ENCODE measurements at regions not wholly inside any gene's neighbourhood (a gene's known extent, or its start where the extent isn't known, plus 50 kb on each side); places are given as distances from the start of the nearest gene placed in this dataset.

GRCh38 chr7:12127455-12127854 is 83.6 kb upstream of the TMEM106B start:
- TF ChIP-seq EZH2phosphoT487 (IDR thresholded peaks at IDR 0.05; ENCODE audit: low read length) (no peak), CTCF (IDR thresholded peaks at IDR 0.05; ENCODE audit: low read length) (no peak), EZH2 (optimal IDR thresholded peaks at IDR 0.05; ENCODE audit: low read depth, low read length) (no peak)
- Histone ChIP-seq H2AFZ (ENCODE audit: low read length) (no peak overlapping the region), H3K36me3 (replicated peaks; ENCODE audit: insufficient read depth, low read length) (no peaks in the 10 kb centered on the region), H3K9me2 (replicated peaks; ENCODE audit: insufficient read depth, low read length) (no peaks in the 10 kb centered on the region), H4K20me1 (ENCODE audit: insufficient read depth, low read length) (no peaks in the 10 kb centered on the region; the same call in 1 of the 2 replicates), H3F3A (ENCODE audit: insufficient read depth, low read length) (no peaks in the 10 kb centered on the region), H3K9ac (ENCODE audit: low read length) (no peak overlapping the region), H3K27ac (ENCODE audit: low read length) (no peak overlapping the region), H3K9me3 (replicated peaks; ENCODE audit: insufficient read depth, low read length) (no peaks in the 10 kb centered on the region), H3K4me2 (ENCODE audit: low read depth, low read length) (no peak overlapping the region), H3K79me2 (ENCODE audit: low read length) (no peaks in the 10 kb centered on the region), H3K4me1 (ENCODE audit: low read length) (no peaks in the 10 kb centered on the region), H3K4me3 (ENCODE audit: low read length) (no peak overlapping the region), H3K27me3 (replicated peaks; ENCODE audit: insufficient read depth, low read length) (no peaks in the 10 kb centered on the region)
- no peak for DNase-seq

- no peak for TF ChIP-seq EZH2phosphoT487 (IDR thresholded peaks at IDR 0.05; ENCODE audit: low read length)
- no peak for TF ChIP-seq EZH2 (optimal IDR thresholded peaks at IDR 0.05; ENCODE audit: low read depth, low read length)
- TF ChIP-seq CTCF (IDR thresholded peaks at IDR 0.05; ENCODE audit: low read length): no peak
- Histone ChIP-seq H3K4me3 (ENCODE audit: low read length) (no peak overlapping the region), H3F3A (ENCODE audit: insufficient read depth, low read length) (no peaks in the 10 kb centered on the region), H3K9me3 (replicated peaks; ENCODE audit: insufficient read depth, low read length) (no peaks in the 10 kb centered on the region), H3K9me2 (replicated peaks; ENCODE audit: insufficient read depth, low read length) (no peaks in the 10 kb centered on the region), H3K4me2 (ENCODE audit: low read depth, low read length) (no peak overlapping the region), H3K36me3 (replicated peaks; ENCODE audit: insufficient read depth, low read length) (no peaks in the 10 kb centered on the region), H3K4me1 (ENCODE audit: low read length) (no peaks in the 10 kb centered on the region), H3K27ac (ENCODE audit: low read length) (no peak overlapping the region), H3K27me3 (replicated peaks; ENCODE audit: insufficient read depth, low read length) (no peaks in the 10 kb centered on the region), H3K79me2 (ENCODE audit: low read length) (no peaks in the 10 kb centered on the region), H2AFZ (ENCODE audit: low read length) (no peak overlapping the region), H3K9ac (ENCODE audit: low read length) (no peak overlapping the region), H4K20me1 (ENCODE audit: insufficient read depth, low read length) (no peaks in the 10 kb centered on the region; the same call in 1 of the 2 replicates)
- DNase-seq: no peak
Observed at GRCh38 chr7:12130609-12131008, 80.5 kb upstream of the TMEM106B start.

- Histone ChIP-seq H3K9ac (ENCODE audit: low read length) (no peak overlapping the region), H3K9me3 (replicated peaks; ENCODE audit: insufficient read depth, low read length) (no peaks in the 10 kb centered on the region), H3K79me2 (ENCODE audit: low read length) (no peaks in the 10 kb centered on the region), H2AFZ (ENCODE audit: low read length) (no peak overlapping the region), H3K9me2 (replicated peaks; ENCODE audit: insufficient read depth, low read length) (no peaks in the 10 kb centered on the region), H3F3A (ENCODE audit: insufficient read depth, low read length) (no peaks in the 10 kb centered on the region), H3K4me1 (ENCODE audit: low read length) (no peaks in the 10 kb centered on the region), H3K27ac (ENCODE audit: low read length) (no peak overlapping the region), H3K4me2 (ENCODE audit: low read depth, low read length) (no peak overlapping the region), H4K20me1 (ENCODE audit: insufficient read depth, low read length) (no peaks in the 10 kb centered on the region; the same call in 1 of the 2 replicates), H3K4me3 (ENCODE audit: low read length) (no peak overlapping the region), H3K27me3 (replicated peaks; ENCODE audit: insufficient read depth, low read length) (no peaks in the 10 kb centered on the region), H3K36me3 (replicated peaks; ENCODE audit: insufficient read depth, low read length) (no peaks in the 10 kb centered on the region)
- no peak for DNase-seq
- TF ChIP-seq EZH2 (optimal IDR thresholded peaks at IDR 0.05; ENCODE audit: low read depth, low read length) (no peak), CTCF (IDR thresholded peaks at IDR 0.05; ENCODE audit: low read length) (no peak), EZH2phosphoT487 (IDR thresholded peaks at IDR 0.05; ENCODE audit: low read length) (no peak)
Observed at GRCh38 chr7:12131122-12131521, 80.0 kb upstream of the TMEM106B start.

All from MM.1S (cell line).